ENCODE measurements at regions not wholly inside any gene's neighbourhood (a gene's known extent, or its start where the extent isn't known, plus 50 kb on each side); places are given as distances from the start of the nearest gene placed in this dataset.
"Not testable (repeated sequence)": the region's sequence is repeated elsewhere in the genome, so short reads cannot be mapped to it uniquely, and the experiment has no call there.

DNA sequence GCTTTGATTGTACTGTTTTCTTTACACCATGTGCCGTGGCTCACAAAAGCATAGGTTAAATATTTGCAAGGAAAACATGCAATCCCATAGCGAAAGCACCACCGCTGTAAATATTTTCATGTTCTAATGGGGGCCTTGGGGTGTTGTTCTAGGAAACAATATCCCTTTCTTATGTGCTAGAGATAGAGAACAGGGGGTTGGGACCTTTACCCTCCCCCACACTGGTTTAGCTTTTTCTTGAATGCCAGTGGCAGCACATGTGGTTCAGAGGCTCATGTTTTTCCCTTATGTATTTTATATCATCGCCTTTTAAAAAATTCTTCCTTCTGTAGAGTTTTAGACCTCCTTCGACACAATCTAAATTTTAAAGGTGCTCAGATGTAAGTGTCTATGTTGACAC lies 422.6 kb upstream of the TENM3 start:
- no peaks in the 10 kb centered on the region for H3K9me3 ChIP-seq (replicated peaks; ENCODE audit: low read length)
- no peaks in the 10 kb centered on the region for H3K27me3 ChIP-seq (ENCODE audit: control insufficient read depth, insufficient read depth, low read length)
- no peak overlapping the region for H3K4me3 ChIP-seq (ENCODE audit: low read length)
- H3K4me1 ChIP-seq (ENCODE audit: control insufficient read depth, insufficient read depth, low read length) = peaks cover 6% of the 10 kb centered on the region
- H3K4me2 ChIP-seq (ENCODE audit: low read length) = no peak overlapping the region
- no peaks in the 10 kb centered on the region for H3K36me3 ChIP-seq (ENCODE audit: insufficient read depth, low read length)
- no peak overlapping the region for H3K9ac ChIP-seq (ENCODE audit: low read depth, low read length)

DNA sequence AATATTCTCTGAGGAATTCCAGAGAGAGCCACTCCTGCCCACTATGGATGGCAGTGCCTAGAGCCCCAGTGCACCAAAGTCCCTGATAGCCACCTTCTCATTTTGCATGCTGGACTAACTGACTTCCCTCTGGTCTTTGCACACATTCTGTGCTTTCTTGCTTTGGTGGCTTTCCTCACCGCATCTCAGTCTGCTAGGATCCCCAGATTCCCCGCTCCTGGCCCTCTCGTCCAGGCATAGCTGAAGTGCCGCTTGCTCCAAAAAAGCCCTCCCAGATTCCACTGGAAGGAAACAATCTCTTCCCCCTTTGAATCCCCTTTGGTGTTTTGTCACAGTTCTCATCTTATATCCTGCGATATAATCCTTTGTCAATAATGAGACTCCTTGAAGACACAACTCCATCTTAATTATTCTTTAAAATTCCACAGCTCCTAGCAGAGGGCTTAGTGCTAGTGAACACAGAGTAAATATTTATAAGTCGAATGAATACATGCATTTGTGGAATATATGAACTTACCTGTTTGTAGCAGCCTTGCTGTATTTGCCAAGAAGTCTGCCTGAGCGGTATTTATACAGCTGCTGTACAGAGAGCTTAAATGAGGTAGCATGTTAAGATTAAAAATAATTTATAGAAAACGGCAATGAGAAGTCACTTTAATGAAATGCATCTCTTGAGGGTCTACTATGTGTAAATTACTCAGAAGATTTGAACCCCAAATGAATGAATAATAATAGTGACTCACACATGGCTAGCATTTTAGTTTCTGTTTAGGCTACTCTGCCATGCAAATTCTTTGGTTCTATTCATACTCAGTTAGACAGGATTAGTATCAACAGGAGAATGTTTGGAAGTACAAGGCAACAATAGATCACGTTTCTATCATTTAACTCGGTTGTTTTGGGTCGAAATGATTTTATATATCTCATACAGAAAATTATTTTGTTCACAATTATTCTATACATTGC lies 421.9 kb upstream of the TENM3 start:
- H3K4me3 ChIP-seq (ENCODE audit: low read length) = no peak overlapping the region
- no peaks in the 10 kb centered on the region for H3K27me3 ChIP-seq (ENCODE audit: control insufficient read depth, insufficient read depth, low read length)
- no peaks in the 10 kb centered on the region for H3K36me3 ChIP-seq (ENCODE audit: insufficient read depth, low read length)
- no peaks in the 10 kb centered on the region for H3K9me3 ChIP-seq (replicated peaks; ENCODE audit: low read length)
- peak overlapping the region; percentile 39 for H3K4me2 ChIP-seq (ENCODE audit: low read length)
- H3K4me1 ChIP-seq (ENCODE audit: control insufficient read depth, insufficient read depth, low read length) = peaks cover 6% of the 10 kb centered on the region
- H3K9ac ChIP-seq (ENCODE audit: low read depth, low read length) = no peak overlapping the region

DNA sequence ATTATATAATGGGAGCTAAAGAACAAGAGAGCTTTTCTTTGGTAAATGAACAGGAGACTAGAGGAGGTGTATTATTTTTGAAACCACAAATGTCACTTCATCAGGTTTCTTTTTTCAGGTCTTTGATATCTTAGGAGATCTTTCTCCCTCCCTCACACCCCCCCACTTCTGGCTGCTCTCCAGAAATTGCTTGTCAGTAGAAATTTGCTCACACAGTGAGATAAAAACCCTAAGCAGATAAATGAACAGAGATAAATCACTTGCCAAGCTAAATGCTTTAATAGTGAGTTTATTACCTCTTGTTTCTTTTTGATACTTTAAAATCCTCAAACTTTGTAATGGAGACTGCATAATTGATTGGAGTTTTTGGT lies 421.2 kb upstream of the TENM3 start:
- no peaks in the 10 kb centered on the region for H3K9me3 ChIP-seq (replicated peaks; ENCODE audit: low read length)
- H3K4me2 ChIP-seq (ENCODE audit: low read length) = peak overlapping the region; percentile 39
- H3K9ac ChIP-seq (ENCODE audit: low read depth, low read length) = no peak overlapping the region
- H3K27me3 ChIP-seq (ENCODE audit: control insufficient read depth, insufficient read depth, low read length) = no peaks in the 10 kb centered on the region
- H3K36me3 ChIP-seq (ENCODE audit: insufficient read depth, low read length) = no peaks in the 10 kb centered on the region
- H3K4me3 ChIP-seq (ENCODE audit: low read length) = no peak overlapping the region
- H3K4me1 ChIP-seq (ENCODE audit: control insufficient read depth, insufficient read depth, low read length) = peaks cover 6% of the 10 kb centered on the region

DNA sequence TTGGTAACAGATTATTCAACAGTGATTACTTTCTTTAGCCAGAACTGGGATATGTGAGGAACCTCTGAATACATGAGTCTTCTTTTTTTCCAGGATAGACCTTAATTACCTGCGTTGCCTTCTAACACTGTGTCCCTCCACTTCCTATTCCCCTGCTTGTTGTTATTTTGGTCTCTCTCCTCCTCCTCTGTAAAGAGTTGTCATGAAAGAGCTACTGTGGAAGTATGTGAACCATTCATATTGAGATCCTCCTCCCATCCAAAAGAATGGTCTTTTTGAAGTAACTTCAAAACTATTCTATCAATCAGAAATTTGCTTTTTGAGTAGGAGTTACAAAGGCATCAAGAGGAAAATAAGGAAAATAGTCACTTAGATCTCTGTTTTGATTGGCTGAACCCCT lies 420.0 kb upstream of the TENM3 start:
- Histone ChIP-seq H3K4me1 (ENCODE audit: control insufficient read depth, insufficient read depth, low read length) (peaks cover 6% of the 10 kb centered on the region), H3K27me3 (ENCODE audit: control insufficient read depth, insufficient read depth, low read length) (no peaks in the 10 kb centered on the region), H3K4me2 (ENCODE audit: low read length) (no peak overlapping the region), H3K4me3 (ENCODE audit: low read length) (no peak overlapping the region), H3K9ac (ENCODE audit: low read depth, low read length) (no peak overlapping the region), H3K36me3 (ENCODE audit: insufficient read depth, low read length) (no peaks in the 10 kb centered on the region), H3K9me3 (replicated peaks; ENCODE audit: low read length) (no peaks in the 10 kb centered on the region)

DNA sequence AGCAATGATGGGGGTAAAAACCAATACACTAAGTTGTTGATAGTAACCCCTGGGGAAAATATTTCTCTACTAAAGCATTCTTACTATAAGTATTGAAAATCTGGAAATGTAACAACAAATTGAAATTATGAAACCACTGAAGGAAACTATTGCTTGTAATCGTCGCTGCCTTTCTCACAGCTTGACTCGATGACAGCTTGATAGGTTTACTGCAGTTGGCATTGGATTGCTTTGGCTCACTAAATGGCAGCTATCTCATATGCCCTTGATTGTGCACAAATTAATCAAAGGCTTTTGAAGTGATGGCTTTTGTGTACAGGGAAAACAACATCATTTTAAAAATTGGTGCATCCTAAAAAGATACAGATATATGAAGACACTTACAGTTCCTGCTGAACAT lies 419.6 kb upstream of the TENM3 start:
- Histone ChIP-seq H3K27me3 (ENCODE audit: control insufficient read depth, insufficient read depth, low read length) (no peaks in the 10 kb centered on the region), H3K4me2 (ENCODE audit: low read length) (no peak overlapping the region), H3K4me3 (ENCODE audit: low read length) (no peak overlapping the region), H3K4me1 (ENCODE audit: control insufficient read depth, insufficient read depth, low read length) (peaks cover 6% of the 10 kb centered on the region), H3K9me3 (replicated peaks; ENCODE audit: low read length) (no peaks in the 10 kb centered on the region), H3K36me3 (ENCODE audit: insufficient read depth, low read length) (no peaks in the 10 kb centered on the region), H3K9ac (ENCODE audit: low read depth, low read length) (no peak overlapping the region)

DNA sequence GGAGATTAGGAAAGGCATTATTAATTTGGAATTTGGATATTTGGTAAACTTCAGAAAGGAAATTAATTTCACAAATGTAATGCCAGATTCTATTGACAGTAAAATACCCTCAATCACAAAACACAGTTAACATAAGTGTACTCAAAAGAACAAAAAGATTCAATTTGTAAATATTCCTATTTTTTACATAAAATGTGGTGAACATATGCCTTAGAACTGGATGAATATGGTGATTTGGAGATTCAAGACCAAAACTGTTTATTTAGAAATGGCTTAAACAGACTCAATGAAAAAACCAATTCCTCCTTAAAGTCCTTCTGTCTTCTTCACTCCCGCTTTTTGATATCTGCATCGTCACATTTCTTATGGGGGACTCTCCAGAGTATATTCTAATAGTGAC lies 417.6 kb upstream of the TENM3 start:
- no peaks in the 10 kb centered on the region for H3K27me3 ChIP-seq (ENCODE audit: control insufficient read depth, insufficient read depth, low read length)
- no peak overlapping the region for H3K4me2 ChIP-seq (ENCODE audit: low read length)
- H3K36me3 ChIP-seq (ENCODE audit: insufficient read depth, low read length) = no peaks in the 10 kb centered on the region
- H3K4me1 ChIP-seq (ENCODE audit: control insufficient read depth, insufficient read depth, low read length) = peaks cover 6% of the 10 kb centered on the region
- H3K9me3 ChIP-seq (replicated peaks; ENCODE audit: low read length) = no peaks in the 10 kb centered on the region
- H3K9ac ChIP-seq (ENCODE audit: low read depth, low read length) = no peak overlapping the region
- H3K4me3 ChIP-seq (ENCODE audit: low read length) = no peak overlapping the region

DNA sequence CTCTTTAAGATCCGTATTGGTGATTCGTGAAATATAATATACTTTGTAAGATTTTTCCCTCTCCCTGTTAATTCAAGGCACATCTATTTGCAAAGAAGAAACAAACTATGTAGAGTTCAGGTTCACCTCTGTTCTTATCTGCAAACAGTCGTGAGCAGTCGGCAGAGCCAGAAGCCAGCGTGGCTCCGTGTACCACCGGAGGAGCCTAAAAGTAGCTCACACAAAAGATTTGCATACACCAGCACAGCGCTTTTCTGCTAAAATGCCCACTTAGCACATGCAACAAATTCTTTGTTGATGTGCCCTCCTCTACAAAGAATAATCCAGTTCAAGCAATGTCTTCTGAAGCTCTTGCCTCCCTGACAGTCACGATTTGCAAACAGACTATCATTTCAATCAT lies 416.0 kb upstream of the TENM3 start:
- Histone ChIP-seq H3K27me3 (ENCODE audit: control insufficient read depth, insufficient read depth, low read length) (no peaks in the 10 kb centered on the region), H3K4me2 (ENCODE audit: low read length) (no peak overlapping the region), H3K36me3 (ENCODE audit: insufficient read depth, low read length) (no peaks in the 10 kb centered on the region), H3K9me3 (replicated peaks; ENCODE audit: low read length) (no peaks in the 10 kb centered on the region), H3K9ac (ENCODE audit: low read depth, low read length) (no peak overlapping the region), H3K4me3 (ENCODE audit: low read length) (no peak overlapping the region), H3K4me1 (ENCODE audit: control insufficient read depth, insufficient read depth, low read length) (peaks cover under 1% of the 10 kb centered on the region)

DNA sequence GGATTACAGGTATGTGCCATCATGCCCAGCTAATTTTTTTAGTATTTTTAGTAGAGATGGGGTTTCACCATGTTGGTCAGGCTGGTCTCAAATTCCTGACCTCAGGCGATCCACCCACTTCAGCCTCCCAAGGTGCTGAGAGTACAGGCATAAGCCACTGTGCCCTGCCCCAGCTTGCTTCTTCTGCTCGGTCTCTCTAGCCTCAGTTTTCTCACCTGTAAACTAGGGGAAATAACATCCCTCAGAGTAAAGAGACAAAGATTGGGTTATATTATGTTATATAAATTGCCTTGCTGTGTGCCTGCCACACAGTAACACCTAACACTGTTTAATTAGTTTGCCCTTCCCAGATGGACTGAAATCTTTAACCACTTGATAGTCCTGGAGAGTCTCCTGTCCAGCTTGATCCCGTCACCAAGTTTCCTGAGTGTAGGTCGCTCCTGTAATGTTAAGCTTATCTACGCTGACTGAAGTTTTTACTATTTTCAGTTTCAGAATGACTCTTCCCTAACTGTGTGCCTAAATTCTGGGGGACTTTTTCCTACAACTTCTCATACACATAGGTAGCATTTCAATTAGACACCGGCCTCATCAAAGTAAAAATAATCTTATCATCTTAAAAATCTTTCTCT lies 412.7 kb upstream of the TENM3 start:
- no peak overlapping the region for H3K4me3 ChIP-seq (ENCODE audit: low read length)
- H3K4me1 ChIP-seq (ENCODE audit: control insufficient read depth, insufficient read depth, low read length) = no peaks in the 10 kb centered on the region
- H3K4me2 ChIP-seq (ENCODE audit: low read length) = no peak overlapping the region
- H3K36me3 ChIP-seq (ENCODE audit: insufficient read depth, low read length) = no peaks in the 10 kb centered on the region
- no peaks in the 10 kb centered on the region for H3K9me3 ChIP-seq (replicated peaks; ENCODE audit: low read length)
- no peaks in the 10 kb centered on the region for H3K27me3 ChIP-seq (ENCODE audit: control insufficient read depth, insufficient read depth, low read length)
- no peak overlapping the region for H3K9ac ChIP-seq (ENCODE audit: low read depth, low read length)

DNA sequence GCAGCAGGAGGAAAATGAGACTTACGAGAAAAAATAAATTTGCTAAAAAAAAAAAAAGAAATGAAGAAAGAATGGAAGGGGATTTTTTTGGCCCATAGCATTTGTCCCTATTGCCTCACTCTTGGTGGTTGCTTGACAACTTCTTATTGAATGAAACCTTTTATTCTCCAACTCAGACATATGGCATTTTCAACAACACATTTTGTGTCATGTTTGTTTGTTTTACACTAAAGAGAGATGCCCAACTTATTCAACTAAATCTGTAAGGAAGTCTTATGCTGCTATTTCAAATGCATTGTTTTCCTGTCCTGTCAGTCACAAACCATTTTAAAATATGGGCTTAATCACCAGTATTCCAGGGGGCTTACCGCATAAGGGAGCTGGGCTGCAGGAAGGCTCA lies 409.1 kb upstream of the TENM3 start:
- H3K4me3 ChIP-seq (ENCODE audit: low read length) = no peak overlapping the region
- no peak overlapping the region for H3K4me2 ChIP-seq (ENCODE audit: low read length)
- H3K27me3 ChIP-seq (ENCODE audit: control insufficient read depth, insufficient read depth, low read length) = no peaks in the 10 kb centered on the region
- H3K9ac ChIP-seq (ENCODE audit: low read depth, low read length) = no peak overlapping the region
- H3K4me1 ChIP-seq (ENCODE audit: control insufficient read depth, insufficient read depth, low read length) = no peaks in the 10 kb centered on the region
- H3K9me3 ChIP-seq (replicated peaks; ENCODE audit: low read length) = no peaks in the 10 kb centered on the region
- no peaks in the 10 kb centered on the region for H3K36me3 ChIP-seq (ENCODE audit: insufficient read depth, low read length)

DNA sequence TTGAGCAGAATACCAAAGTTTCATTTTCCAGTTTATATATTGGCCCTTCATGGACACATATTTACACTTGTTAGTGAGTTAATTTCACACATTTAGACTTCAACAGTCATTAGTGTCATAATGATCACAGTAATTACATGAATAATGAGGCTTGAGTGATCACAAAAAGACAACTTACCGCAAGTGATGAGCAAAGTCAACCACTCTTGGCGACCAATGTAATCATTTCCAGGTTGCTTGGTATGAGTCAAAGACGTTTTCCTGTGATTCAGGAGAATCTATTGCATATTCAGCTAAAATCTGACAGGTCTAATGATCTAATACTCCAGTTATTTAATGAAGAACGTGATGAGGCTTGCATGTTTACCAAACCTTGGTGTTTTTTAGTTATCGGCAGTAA lies 407.9 kb upstream of the TENM3 start:
- Histone ChIP-seq H3K4me3 (ENCODE audit: low read length) (no peak overlapping the region), H3K9me3 (replicated peaks; ENCODE audit: low read length) (no peaks in the 10 kb centered on the region), H3K9ac (ENCODE audit: low read depth, low read length) (no peak overlapping the region), H3K36me3 (ENCODE audit: insufficient read depth, low read length) (no peaks in the 10 kb centered on the region), H3K4me1 (ENCODE audit: control insufficient read depth, insufficient read depth, low read length) (no peaks in the 10 kb centered on the region), H3K27me3 (ENCODE audit: control insufficient read depth, insufficient read depth, low read length) (no peaks in the 10 kb centered on the region), H3K4me2 (ENCODE audit: low read length) (no peak overlapping the region)

DNA sequence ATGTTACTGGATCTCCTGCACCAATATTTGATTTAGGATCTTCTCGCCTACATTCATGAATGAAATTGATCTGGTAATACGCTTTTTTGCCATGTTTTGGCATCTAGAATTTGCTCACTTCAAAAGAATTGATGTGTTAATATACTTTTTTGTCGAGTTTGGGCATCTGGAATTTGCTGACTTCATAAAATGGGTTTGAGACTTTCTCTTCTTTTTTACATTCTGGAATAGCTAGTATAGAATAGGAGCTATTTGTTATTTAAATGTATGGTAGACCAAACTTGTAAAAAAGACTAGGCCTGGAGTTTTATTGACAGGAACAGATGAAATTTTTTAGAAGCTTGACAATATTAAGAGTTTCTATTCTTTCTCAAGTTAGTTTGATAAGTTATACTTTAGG lies 404.9 kb upstream of the TENM3 start:
- Histone ChIP-seq H3K36me3 (ENCODE audit: insufficient read depth, low read length) (no peaks in the 10 kb centered on the region), H3K4me1 (ENCODE audit: control insufficient read depth, insufficient read depth, low read length) (no peaks in the 10 kb centered on the region), H3K4me2 (ENCODE audit: low read length) (no peak overlapping the region), H3K9ac (ENCODE audit: low read depth, low read length) (no peak overlapping the region), H3K9me3 (replicated peaks; ENCODE audit: low read length) (no peaks in the 10 kb centered on the region), H3K4me3 (ENCODE audit: low read length) (no peak overlapping the region), H3K27me3 (ENCODE audit: control insufficient read depth, insufficient read depth, low read length) (no peaks in the 10 kb centered on the region)

DNA sequence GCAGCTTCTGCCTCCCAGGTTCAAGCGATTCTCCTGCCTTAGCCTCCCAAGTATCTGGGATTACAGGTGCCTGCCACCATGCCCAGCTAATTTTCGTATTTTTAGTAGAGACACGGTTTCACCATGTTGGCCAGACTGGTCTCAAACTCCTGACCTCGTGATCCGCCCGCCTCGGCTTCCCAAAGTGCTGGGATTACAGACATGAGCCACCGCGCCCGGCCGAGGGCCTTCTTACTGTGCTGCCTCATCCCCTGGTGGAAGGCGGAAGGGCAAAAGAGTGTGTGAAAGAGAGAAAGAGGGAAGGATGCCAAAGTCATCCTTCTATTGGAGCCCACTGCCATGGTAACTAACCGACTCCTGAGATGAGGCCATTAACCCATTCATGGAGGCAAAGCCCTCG lies 399.4 kb upstream of the TENM3 start:
- not testable (repeated sequence) for H3K27me3 ChIP-seq (ENCODE audit: control insufficient read depth, insufficient read depth, low read length); H3K9me3 ChIP-seq (replicated peaks; ENCODE audit: low read length); H3K4me1 ChIP-seq (ENCODE audit: control insufficient read depth, insufficient read depth, low read length); H3K9ac ChIP-seq (ENCODE audit: low read depth, low read length); H3K4me2 ChIP-seq (ENCODE audit: low read length); H3K36me3 ChIP-seq (ENCODE audit: insufficient read depth, low read length); H3K4me3 ChIP-seq (ENCODE audit: low read length)
